NCI-H1092 (cell line): ENCODE measurements at regions not wholly inside any gene's neighbourhood (a gene's known extent, or its start where the extent isn't known, plus 50 kb on each side); places are given as distances from the start of the nearest gene placed in this dataset.

Experiments
- DNase-seq: peaks from one replicate; lab custom pipeline; 2025; lab: John Stamatoyannopoulos, UW

GRCh38 chr11:33615751-33616150 is 84.9 kb downstream of the C11orf91 start:
- DNase-seq: no peak

- no peak for DNase-seq
These were observed 87.2 kb downstream of the C11orf91 start for GRCh38 chr11:33613404-33613803.

- DNase-seq: no peak
These were observed 89.7 kb downstream of the C11orf91 start for GRCh38 chr11:33610903-33611302.

GRCh38 chr11:33608386-33608785 is 92.2 kb downstream of the C11orf91 start:
- DNase-seq: no peak

GRCh38 chr11:33606762-33607161 is 93.9 kb downstream of the C11orf91 start:
- DNase-seq: no peak

- DNase-seq: no peak
These were observed 94.9 kb downstream of the C11orf91 start for GRCh38 chr11:33605703-33606102.

- peak; percentile 85 for DNase-seq
These were observed 102.1 kb downstream of the C11orf91 start for GRCh38 chr11:33598426-33599069.

GRCh38 chr11:33594188-33594587 is 106.4 kb downstream of the C11orf91 start:
- no peak for DNase-seq

GRCh38 chr11:33590441-33590840 is 110.2 kb downstream of the C11orf91 start:
- no peak for DNase-seq

GRCh38 chr11:33588056-33588455 is 112.6 kb downstream of the C11orf91 start:
- DNase-seq: no peak

- DNase-seq: no peak
These were observed 114.9 kb downstream of the C11orf91 start for GRCh38 chr11:33585586-33586209.

- DNase-seq: no peak
These were observed 117.8 kb downstream of the C11orf91 start for GRCh38 chr11:33582636-33583325.

GRCh38 chr11:33579101-33579500 is 121.5 kb downstream of the C11orf91 start:
- DNase-seq: no peak

GRCh38 chr11:33577204-33577603 is 123.4 kb downstream of the C11orf91 start:
- DNase-seq: no peak

- no peak for DNase-seq
These were observed 125.3 kb downstream of the C11orf91 start for GRCh38 chr11:33575311-33575710.

GRCh38 chr11:33574331-33574730 is 126.3 kb downstream of the C11orf91 start:
- no peak for DNase-seq

- no peak for DNase-seq
These were observed 131.3 kb downstream of the C11orf91 start for GRCh38 chr11:33569333-33569732.

GRCh38 chr11:33567004-33567403 is 133.6 kb downstream of the C11orf91 start:
- no peak for DNase-seq

- DNase-seq: no peak
These were observed 135.7 kb downstream of the C11orf91 start for GRCh38 chr11:33564856-33565453.

- DNase-seq: no peak
These were observed 139.9 kb downstream of the C11orf91 start for GRCh38 chr11:33560729-33561128.

GRCh38 chr11:33559567-33559966 is 141.1 kb downstream of the C11orf91 start:
- DNase-seq: no peak

GRCh38 chr11:33558097-33558496 is 142.5 kb downstream of the C11orf91 start:
- DNase-seq: no peak

- DNase-seq: no peak
These were observed 143.4 kb downstream of the C11orf91 start for GRCh38 chr11:33557201-33557600.
